Fibroblast of the aortic adventitia (primary cell): ENCODE measurements at regions not wholly inside any gene's neighbourhood (a gene's known extent, or its start where the extent isn't known, plus 50 kb on each side); places are given as distances from the start of the nearest gene placed in this dataset.
"Not testable (repeated sequence)": the region's sequence is repeated elsewhere in the genome, so short reads cannot be mapped to it uniquely, and the experiment has no call there.

Source experiments
- DNase-seq: peaks from one replicate; pipeline ENCODE4 v3.0.0-alpha.2; 2010; ENCODE audit warnings: low read depth
- H3K4me3 ChIP-seq: 2 replicates; pipeline ENCODE4 v1.5.1; 2011; ENCODE audit warnings: low read depth, mild to moderate bottlenecking, control low read depth, low read length, moderate library complexity

DNA sequence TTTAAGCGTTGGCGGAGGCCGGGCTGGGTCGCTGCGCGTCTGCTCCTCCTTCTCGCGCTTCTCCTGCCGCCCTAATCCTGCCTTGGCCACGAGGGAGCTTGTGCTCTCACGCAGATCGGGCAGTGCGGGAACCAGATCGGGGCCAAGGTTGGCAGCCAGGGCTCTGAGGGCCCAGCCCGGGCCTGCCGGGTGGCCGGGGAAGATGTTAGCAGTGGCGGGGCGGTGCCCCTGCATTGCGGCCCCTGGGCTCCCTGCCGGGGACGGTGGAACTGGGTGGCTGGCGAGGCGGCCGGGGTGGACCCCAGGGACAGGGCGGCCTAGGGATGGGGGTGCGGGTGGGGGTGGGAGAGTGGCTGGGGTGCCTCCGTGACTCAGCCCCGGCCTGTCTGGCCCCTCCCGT, 297.4 kb downstream of the CACNA1B start:
- DNase-seq, H3K4me3 ChIP-seq: not testable (repeated sequence)

DNA sequence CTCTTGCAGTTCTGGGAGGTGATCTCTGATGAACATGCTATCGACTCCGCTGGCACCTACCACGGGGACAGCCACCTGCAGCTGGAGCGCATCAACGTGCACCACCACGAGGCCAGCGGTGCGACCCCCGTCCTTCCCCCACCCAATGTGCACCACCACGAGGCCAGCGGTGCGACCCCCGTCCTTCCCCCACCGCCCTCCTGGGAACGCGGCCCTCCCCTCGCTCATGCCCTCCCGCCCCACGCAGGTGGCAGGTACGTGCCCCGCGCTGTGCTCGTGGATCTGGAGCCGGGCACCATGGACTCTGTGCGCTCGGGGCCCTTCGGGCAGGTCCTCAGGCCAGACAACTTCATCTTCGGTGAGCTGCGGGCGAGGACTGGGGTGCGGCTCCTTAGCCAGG, 297.8 kb downstream of the CACNA1B start:
- DNase-seq, H3K4me3 ChIP-seq: not testable (repeated sequence)

DNA sequence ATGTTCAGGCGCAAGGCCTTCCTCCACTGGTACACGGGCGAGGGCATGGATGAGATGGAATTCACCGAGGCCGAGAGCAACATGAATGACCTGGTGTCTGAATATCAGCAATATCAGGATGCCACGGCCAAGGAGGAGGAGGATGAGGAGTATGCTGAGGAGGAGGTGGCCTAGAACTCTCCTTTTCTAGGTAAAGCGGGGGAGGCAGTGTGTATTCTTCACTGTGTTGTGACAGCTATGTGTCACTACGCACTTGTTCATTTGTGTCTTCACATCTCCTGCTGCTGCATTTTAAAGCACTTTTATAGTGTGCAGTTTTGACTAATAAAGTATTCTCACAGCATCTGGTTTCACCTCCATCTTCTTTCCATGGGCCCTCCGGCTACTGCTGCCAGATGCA, 299.5 kb downstream of the CACNA1B start:
- DNase-seq = not testable (repeated sequence)

DNA sequence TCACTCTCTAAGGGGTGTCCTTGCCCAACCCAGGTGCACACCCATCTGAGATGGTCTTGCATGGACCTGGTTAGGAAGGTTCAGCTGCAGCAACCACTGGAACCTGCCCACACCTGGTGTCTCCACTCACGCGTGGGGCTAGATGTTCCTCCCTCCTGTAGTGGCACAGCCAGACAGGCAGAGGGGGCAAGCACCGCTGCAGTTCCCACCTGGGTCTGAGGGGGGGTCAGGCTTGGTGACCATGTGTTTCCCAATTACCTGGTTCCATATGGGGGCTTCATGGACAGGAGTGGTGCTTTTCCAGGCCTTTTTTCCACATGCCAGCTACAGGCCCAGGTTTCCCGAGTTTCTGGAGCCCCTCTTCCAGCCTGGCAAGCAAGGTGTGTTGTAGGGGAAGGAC, 301.4 kb downstream of the CACNA1B start:
- not testable (repeated sequence) for H3K4me3 ChIP-seq, DNase-seq

More for the DNA sequence above, 299.5 kb downstream of the CACNA1B start:
- H3K4me3 ChIP-seq = not testable (repeated sequence)

DNA sequence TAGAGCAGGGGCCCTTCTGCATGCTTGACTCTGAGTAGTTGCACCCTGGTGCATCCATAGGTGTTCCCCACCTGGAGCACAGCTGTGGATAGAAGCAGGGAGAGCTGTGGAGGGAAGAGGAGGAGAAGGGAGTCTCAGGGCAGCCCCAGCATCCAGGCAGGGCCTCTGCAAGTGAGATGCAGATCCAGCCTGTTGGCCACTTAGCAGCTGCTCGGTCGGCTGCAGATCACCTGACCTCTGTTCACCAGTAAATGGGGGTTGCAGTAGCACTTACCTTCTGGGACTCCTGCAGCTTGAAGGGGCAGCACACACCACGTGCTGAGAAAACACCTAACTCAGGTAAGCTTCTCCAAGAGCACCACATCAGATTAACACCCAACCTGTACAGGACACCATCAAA, 302.1 kb downstream of the CACNA1B start:
- not testable (repeated sequence) for H3K4me3 ChIP-seq, DNase-seq

DNA sequence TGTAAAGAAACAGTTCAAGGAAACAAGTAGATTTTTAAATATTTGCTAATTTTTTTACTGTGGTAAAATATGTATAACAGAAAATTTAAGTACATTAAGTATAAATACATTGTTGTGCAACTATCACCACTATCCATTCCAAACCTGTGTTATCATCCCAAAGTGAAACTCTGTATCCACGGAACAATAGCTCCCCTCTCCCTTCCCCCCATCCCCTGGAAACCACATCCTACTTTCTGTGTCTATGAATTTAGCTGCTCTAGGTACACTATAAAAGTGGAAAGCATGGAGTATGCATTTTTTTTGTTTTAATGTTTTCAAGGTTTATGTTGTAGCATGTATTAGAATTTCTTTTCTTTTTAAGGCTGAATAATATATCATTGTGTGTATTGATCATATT, 304.4 kb downstream of the CACNA1B start:
- DNase-seq = peak; percentile 9
- H3K4me3 ChIP-seq = not testable (repeated sequence)

DNA sequence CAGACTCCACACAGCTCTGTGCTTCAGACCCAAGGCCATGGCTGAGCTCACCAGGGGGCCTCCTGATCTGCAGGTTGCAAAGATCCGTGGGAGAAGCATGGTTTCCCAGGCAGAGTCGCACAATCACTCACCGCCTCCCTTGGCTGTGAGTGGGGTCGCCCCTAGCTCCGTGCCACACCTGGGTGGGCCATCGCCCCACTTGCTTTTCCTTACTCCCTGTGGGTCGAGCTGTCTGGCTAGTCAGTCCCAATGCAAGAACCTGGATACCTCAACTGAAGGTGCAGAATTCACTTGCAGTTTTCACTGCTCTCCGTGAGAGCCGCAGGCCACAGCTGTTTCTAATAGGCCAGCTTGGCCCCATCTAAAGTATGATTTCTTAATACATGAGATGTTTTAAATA, 319.6 kb downstream of the CACNA1B start:
- DNase-seq, H3K4me3 ChIP-seq: not testable (repeated sequence)

DNA sequence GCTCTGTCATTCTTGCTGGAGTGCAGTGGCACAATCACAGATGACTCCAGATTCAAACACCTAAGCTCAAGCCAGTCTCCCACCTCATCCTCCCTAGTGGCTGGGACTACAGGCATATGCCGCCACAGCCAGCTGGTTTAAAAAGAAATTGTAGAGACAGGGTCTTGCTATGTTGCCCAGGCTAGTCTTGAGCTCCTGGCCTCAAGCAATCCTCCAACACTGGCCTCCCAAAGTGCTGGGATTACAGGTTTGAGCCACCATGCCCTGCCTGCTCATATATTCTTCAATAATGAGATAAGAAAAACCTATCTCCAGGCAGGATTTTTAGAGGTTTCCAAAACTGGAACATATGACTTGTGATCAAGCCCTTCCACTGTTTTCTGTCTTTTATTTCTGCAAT, 321.4 kb downstream of the CACNA1B start:
- not testable (repeated sequence) for H3K4me3 ChIP-seq, DNase-seq

DNA sequence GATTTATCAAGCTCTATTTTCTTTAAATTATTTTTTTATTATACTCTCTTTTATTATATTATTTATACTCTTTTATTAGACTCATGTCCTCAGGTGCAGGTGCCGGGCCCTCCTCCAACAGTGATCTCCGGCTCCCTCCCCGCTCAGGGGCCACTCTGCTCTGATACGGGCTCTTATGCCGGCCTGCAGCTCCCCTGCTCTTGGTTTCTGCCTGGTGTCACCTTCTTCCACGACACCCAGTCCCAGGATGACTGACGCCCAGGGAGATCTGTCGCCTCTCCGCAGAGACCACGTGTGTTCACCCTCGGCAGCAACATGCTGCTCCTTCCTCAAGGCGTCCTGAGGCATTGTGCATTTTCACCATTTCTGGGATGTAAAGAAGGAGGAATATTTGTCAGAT, 322.3 kb downstream of the CACNA1B start:
- DNase-seq, H3K4me3 ChIP-seq: not testable (repeated sequence)

DNA sequence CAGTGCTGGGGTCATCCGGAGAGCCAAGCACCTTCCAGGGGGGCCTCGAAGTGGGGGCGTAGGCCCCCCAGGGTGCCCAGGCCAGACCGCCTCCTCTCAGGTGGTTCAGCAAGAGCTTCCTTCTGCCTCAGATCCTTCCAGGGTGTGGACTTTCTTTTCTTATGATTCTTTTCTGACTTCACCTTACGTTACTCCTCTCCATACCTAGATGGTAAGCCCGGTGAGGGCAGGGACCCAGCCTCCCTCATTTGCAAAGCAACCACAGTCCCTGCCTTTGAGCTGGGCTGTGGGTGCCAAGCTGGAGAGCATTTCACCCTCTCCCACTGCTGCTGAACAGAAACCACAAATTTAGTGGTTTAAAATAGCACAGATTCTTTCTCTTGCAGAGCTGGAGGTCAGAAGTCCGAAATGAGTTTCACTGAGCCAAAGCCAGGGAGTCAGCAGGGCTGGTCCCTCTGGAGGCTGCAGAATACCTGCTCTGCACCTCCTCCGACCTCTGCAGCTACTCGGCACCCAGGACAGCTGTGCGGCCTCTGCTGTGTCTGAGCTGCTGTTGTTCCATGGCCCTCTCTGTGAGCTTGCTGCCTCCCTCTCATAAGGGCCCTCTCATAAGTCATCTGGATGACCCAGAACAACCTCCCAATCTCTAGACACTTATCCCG, 323.0 kb downstream of the CACNA1B start:
- H3K4me3 ChIP-seq = not testable (repeated sequence)

DNA sequence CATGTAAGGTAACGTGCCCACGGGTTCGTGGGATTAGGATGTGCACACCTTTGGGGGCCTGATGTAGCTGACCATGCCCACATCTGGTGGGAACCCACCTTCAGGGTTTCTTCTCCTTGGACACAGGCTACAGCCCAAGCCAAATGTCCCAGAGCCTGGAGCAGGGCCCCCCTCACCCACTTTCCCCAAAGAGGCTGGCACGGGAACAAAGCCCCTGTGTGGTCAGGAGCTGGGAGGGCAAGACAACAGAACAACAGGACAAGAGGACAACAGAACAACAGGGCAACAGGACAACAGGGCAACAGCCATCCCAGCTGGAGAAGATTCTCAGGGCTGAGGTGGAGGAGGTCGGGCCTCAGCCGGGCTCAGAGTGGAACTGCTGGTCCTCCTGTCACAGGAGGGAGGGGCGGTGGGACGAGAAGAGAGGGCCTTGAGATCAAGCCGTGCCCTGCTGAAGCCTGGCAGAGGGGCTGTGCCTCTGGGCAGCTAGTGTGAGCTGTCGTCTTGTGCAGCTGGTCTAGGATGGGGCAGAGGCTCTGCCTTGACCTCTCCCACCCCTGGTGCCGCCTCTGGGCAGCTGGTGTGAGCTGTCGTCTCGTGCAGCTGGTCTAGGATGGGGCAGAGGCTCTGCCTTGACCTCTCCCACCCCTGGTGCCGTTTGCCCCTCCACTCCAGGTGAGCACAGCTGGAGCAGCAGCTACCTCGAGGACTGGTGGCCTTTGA, 323.7 kb downstream of the CACNA1B start:
- H3K4me3 ChIP-seq, DNase-seq: not testable (repeated sequence)

More for the DNA sequence above, 323.0 kb downstream of the CACNA1B start:
- DNase-seq = not testable (repeated sequence)

DNA sequence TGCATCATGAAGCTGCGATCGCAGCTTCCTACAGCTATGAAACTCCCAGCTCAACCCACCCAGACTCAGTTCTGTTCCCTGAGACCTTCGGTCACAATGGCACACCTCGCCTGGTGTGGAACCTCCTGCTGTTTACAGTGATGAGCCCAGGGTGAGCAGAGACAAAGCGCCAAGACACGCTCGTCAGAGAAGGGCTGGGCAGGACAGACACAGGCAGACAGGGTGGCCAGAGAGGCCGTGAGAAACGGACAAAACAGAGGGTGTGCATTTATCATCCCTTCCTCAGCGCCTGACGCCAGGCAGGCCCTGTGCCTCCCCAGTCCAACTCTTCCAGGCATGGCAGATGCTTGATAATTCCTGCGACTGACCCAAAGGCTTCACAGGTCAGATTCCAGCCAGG, 324.5 kb downstream of the CACNA1B start:
- DNase-seq = not testable (repeated sequence)

DNA sequence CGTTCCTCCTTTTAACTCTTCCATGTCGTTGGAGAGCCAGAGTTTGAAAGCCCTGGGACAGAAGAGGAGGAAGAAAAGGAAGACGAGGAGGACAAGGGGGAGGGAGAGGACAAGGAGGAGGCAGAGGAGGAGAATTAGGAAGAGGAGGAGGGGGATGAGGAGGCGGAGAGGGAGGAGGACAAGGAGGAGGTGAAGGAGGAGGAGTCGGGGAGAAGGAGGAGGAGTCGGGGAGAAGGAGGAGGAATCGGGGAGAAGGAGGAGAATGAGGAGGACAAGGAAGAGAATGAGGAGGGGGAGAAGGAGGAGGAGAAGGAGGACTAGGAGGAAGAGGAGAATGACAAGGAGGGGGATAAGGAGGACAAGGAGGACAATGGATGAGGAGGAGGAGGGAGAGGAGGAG, 325.7 kb downstream of the CACNA1B start:
- H3K4me3 ChIP-seq, DNase-seq: not testable (repeated sequence)

More for the DNA sequence above, 324.5 kb downstream of the CACNA1B start:
- H3K4me3 ChIP-seq = not testable (repeated sequence)

DNA sequence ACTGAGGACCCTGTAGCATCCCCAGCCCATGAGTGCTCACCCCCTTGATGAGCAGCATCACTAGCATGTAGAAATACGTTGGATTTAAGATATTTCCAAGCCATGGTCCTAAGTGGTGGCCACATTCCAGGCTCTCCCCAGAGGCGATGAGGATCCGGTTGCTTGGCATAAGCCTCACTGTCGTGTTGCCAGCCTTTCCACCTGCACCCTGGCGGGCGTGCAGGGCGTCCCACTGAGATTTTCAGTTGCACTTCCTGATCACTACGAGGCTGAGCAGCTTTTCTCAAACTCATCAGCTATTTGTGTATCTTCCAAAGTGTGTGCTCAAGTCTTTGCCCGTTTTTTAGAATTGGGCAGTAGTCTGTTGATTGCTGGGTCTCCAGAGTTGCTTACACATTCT, 326.3 kb downstream of the CACNA1B start:
- DNase-seq, H3K4me3 ChIP-seq: not testable (repeated sequence)

DNA sequence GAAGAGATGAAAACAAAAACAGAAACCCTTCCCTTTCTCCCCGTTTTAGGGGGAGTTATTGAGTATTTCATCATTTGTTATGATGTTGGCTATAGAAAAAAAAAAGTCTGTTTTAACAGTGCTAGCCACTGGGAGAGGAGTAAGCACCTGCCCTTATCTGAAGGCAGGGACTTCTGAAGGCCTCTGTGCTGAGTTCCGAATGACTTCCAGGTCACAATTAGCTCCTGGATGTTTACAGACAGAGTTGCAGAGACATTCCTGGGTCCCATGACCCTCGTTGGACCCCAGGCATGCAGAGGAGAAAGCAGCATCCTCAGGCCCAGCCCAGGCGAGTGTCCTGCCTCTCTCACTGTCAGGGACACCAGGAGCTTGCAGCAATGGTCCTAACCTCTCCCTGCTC, 328.5 kb downstream of the CACNA1B start:
- not testable (repeated sequence) for H3K4me3 ChIP-seq, DNase-seq

DNA sequence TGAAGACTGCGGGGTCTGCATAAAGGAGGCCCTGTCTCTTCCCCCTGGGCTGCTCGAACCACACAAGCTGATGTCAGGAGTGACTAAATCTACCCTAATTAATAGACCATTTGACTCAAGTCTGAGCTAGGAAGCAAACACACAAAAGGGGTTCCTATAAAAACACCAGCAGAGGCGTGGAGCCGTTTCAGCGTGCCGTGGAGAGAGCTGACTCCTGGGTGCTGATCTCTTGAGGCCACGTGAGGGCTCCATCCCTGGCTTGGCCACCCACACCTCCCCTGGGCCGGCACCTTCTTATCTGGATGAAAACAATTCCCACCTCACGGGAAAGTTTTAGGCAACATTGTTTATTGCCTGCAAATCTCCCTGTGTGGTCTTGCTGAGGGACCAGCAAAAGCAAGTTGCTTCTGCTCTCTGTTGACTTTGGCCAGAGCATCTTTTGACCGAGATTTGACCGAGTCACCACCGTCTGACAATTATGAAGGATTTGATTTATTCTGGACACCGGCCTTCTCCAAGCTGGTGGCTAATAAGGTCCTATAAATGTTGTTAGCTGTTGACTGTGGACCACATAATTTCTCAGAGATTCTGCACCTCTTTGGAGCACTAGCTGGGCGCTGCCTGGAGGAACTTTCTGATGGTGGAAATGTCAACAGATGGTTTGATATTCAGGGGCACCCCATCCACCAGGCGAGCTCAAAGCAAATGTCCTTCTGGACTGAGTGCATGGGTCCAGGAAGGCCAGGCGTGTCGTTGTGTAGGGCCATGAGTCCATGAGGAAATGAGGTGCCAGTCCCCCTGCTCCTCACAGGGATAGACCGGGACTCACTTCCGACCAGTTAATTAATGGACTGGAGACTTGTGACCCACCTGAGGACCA, 330.0 kb downstream of the CACNA1B start:
- H3K4me3 ChIP-seq, DNase-seq: not testable (repeated sequence)

DNA sequence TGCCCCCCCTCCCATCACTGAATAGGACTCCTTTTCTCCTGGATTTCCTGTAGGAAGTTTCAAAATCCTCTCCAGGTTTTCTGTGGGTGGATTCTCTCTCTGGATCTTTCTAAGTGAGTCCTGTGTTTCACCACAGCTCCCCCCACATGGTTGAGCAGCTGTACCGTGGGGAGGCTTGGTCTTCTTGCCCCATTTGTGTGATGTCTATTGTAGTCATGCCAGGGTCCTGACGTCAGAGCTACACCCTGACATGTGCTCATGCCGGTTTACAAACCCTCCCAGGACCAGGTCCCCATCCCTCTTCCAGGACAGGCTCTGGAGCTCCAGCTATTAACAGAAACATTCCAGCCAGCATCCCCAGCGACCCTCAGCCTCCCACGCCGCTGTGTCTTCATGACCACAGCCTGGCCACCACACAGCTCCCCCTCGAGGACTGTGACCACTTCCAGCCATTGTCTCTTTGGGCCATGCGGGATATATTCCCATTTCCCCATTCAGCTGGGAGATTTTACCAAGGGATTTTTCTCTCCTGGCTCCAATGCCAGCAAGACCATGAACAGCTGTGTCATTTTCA, 331.6 kb downstream of the CACNA1B start:
- DNase-seq, H3K4me3 ChIP-seq: not testable (repeated sequence)

DNA sequence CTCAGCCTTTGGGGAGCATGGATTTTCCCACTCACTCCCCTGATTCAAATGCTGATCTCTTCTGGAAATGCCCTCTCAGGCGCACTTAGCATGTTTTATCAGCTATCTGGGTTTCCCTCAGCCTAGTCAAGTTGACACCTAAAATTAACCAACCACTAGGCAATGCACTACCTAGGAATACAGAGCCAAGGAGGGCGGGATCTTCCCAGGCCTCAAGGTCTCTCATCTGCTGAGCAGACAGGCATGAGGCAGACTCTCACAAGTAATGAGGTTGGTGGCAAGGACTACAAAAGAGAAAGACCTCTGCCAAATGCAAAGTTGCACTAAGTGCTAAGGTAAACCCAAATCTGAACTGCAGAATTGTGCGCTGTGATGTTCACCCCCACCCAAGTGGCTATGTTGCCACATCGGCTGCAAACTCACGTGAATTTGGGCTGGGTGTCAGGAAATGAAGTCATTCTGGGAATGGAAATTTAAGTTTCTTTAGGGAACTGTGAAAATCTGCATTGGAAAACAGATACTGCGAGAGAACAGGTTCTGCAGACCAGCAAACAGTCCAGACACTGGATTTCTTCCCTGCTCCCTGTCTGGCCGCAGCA, 332.9 kb downstream of the CACNA1B start:
- not testable (repeated sequence) for DNase-seq

More for the DNA sequence above, 332.9 kb downstream of the CACNA1B start:
- not testable (repeated sequence) for H3K4me3 ChIP-seq
